Fibroblast of the conjunctiva (primary cell): ENCODE measurements at regions not wholly inside any gene's neighbourhood (a gene's known extent, or its start where the extent isn't known, plus 50 kb on each side); places are given as distances from the start of the nearest gene placed in this dataset.
A peak's percentile ranks its signal among the peaks of the same experiment; 100 is the strongest.

Experiments used
- DNase-seq: peaks from one replicate; pipeline ENCODE4 v3.0.0-alpha.2; 2010; ENCODE audit warnings: low read depth

GRCh38 chr4:119709418-119709817 is 80.8 kb upstream of the PDE5A start:
- no peak for DNase-seq

- no peak for DNase-seq
Measured at GRCh38 chr4:119707336-119707735, 78.7 kb upstream of the PDE5A start.

GRCh38 chr4:119706804-119707203 is 78.2 kb upstream of the PDE5A start:
- DNase-seq = no peak

- DNase-seq = no peak
Measured at GRCh38 chr4:119697887-119698393, 69.3 kb upstream of the PDE5A start.

GRCh38 chr4:119696963-119697362 is 68.4 kb upstream of the PDE5A start:
- no peak for DNase-seq

- DNase-seq = no peak
Measured at GRCh38 chr4:119695216-119695615, 66.6 kb upstream of the PDE5A start.

GRCh38 chr4:119693126-119693525 is 64.5 kb upstream of the PDE5A start:
- no peak for DNase-seq

- DNase-seq = peak; percentile 21
Measured at GRCh38 chr4:119692001-119692400, 63.4 kb upstream of the PDE5A start.

GRCh38 chr4:119690871-119691270 is 62.3 kb upstream of the PDE5A start:
- DNase-seq = no peak

GRCh38 chr4:119688446-119688845 is 59.8 kb upstream of the PDE5A start:
- no peak for DNase-seq

GRCh38 chr4:119684463-119684862 is 55.9 kb upstream of the PDE5A start:
- DNase-seq = no peak

GRCh38 chr4:119683518-119683917 is 54.9 kb upstream of the PDE5A start:
- peak; percentile 56 for DNase-seq

- DNase-seq = no peak
Measured at GRCh38 chr4:119682099-119682498, 53.5 kb upstream of the PDE5A start.

- no peak for DNase-seq
Measured at GRCh38 chr4:119679251-119679650, 50.6 kb upstream of the PDE5A start.

GRCh38 chr4:119678761-119679160 is 50.2 kb upstream of the PDE5A start:
- DNase-seq = no peak
